ENCODE measurements at regions not wholly inside any gene's neighbourhood (a gene's known extent, or its start where the extent isn't known, plus 50 kb on each side); places are given as distances from the start of the nearest gene placed in this dataset.

GRCh38 chr9:108168236-108168850 lies 678.8 kb upstream of the KLF4 start:
- no peak for DNase-seq

GRCh38 chr9:108167136-108167900 lies 677.7 kb upstream of the KLF4 start:
- DNase-seq: peak; percentile 22

- DNase-seq: peak; percentile 87
Measured at GRCh38 chr9:108166519-108166918, 677.0 kb upstream of the KLF4 start.

DNA sequence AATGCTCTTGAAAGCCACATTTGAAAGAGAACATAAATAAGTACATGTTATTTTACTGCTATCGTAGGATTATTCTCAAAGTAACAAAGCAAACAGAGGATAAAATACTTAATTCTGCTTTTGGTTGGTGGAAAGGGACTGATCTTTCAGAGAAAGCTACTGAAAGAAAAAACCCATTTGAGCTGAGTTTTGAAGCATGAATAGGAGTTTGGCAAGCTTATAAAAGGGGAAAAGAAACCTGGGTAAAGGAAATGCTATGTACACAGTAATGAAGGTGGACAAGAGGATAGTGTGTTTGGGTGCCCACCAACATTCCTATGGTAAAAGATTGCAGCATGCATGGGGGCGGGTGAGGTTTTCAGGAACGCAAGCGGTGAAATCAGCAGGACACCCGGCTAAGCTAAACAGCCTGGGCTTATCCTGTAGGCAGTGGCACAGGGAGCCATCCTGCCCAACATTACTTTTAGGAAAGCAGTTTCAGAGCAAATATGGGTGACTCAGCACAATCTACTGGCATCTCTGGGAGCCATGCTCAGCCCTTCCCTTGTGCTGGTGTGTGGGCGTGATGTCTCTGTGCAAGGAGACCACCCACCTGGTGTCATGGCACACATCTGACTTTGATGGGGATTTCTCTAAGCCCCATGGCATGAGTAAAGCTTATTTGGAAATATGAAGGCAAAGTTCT lies 673.9 kb upstream of the KLF4 start:
- peak; percentile 26 for DNase-seq

DNA sequence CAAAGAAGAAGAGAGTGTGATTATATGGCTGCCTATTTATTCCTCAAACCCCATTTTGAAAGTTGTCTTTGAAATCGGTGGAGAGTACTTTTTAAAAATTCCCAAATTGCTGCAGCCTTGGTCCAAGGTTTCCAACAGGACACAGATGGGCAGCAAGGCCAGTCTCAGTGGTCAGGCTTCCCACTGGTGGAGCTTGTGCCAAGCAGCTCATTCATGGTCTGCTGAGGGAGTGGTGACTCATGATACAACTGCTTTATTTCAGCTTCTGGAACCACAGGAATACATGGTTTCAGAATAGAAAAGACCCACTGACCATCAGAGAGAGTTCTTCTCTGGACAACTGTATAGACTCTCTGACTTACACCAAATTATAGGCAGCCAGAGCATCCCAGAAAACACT lies 673.1 kb upstream of the KLF4 start:
- peak; percentile 23 for DNase-seq

DNA sequence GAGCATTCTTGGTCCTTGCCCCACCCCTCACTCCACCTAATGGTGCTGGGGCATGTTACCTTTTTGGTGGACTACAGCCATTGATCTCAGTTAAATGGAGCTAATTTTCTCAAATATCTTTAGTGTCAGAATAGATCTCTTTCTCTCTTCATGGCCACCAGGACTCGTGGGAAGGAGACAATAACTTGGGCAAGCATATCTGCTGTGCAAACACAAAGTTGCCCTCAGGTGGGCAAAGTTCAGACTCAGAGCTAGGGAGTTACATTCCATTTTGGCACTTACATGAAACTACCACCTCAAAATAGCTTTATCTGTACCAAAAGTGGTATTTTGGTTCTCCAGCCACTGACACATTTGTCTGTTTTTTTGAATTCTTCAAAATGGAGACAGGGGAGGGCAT lies 671.9 kb upstream of the KLF4 start:
- DNase-seq: no peak

- DNase-seq: no peak
Measured at GRCh38 chr9:108160706-108161355, 671.3 kb upstream of the KLF4 start.

DNA sequence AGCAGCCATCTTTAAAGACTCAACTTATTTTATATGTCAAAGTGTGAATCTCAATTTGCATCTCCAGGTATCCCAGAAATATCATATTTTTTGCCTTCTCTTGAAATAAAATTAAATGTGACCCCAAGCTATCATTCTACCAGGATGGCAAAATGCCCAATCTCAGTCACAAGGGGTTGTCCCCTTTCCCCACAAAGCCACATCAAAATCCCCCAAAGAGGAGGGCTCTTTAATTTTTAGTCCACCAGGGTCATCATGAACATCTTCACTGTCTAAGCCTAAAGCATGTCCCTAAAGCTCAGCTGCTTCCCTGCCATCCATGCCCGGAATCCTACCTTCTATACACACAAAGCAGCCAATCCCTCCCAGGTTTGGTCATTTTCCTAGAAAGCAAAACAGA lies 670.5 kb upstream of the KLF4 start:
- no peak for DNase-seq

- DNase-seq: no peak
Measured at GRCh38 chr9:108158236-108158995, 668.8 kb upstream of the KLF4 start.

DNA sequence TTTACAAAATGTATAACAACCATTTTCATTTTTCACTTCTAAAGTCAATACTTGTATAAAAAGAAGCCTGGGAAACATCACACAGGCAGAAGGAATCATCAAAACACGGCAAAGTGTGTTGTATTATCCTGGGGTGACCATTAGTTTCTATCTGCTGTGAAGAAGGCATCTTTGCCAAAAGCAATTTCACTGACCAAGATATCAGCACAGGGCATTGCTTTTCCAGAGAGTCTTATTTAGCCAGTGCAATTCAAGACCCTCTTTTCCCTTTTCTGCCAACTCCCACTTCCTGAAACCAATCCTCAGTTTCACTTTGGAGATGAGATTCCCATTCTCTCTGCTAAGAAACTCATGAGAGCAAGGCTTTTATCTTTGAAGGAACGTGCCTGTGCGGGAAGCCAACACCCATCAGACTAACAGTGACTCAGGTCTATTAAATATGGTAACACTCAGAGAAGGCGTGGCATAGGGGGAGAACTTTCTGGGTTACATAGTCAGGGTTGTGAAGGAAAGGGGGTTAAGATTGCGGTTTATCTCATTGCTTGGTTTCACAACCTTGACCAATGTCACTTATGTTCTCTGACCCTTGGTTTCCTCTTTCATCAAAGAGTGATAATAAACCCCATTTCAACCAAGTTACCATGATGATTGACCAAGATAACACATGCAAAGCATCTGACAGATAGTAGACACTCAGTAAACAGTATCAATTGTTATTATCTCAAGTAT lies 666.9 kb upstream of the KLF4 start:
- no peak for DNase-seq

GRCh38 chr9:108153416-108153815 lies 663.8 kb upstream of the KLF4 start:
- no peak for DNase-seq

GRCh38 chr9:108150736-108151586 lies 661.4 kb upstream of the KLF4 start:
- DNase-seq: peak; percentile 34

DNA sequence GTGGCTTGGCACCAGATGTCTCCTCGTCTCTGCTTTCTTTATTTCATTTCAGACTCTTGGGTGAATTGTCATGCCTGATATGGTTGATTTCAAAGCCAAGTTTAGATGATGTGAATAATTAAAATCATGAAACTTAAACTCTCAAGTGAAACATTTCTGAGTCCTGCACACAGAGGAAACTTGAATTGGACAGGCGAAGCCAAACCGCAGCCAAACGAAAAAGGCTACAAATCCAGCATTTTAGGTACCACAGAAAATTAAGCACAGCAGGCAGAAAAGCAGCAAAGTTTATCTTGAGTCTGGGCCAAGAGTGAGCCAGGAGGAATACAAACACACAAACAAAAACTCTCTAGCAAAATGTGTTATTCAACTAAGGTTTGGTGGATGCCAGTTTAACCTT lies 659.8 kb upstream of the KLF4 start:
- DNase-seq: no peak

- no peak for DNase-seq
Measured at GRCh38 chr9:108142504-108143201, 653.1 kb upstream of the KLF4 start.

DNA sequence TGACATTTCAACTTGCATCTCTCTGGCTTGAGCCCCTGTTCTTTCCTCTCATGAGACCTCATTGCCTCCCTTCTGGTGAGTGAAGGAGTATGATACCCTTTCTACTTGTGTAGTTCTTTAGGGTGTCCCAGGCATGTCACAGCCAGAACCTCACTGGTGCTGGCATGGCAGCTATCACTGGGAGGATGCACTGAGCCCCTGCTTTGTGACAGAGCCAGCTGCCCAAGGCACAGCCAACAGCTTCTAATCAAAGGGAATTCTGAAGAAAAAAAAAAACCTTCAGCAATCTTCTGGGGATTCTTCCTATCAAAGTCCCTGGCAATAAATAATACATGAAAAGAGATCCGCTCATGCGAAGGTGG lies 652.6 kb upstream of the KLF4 start:
- no peak for DNase-seq

DNA sequence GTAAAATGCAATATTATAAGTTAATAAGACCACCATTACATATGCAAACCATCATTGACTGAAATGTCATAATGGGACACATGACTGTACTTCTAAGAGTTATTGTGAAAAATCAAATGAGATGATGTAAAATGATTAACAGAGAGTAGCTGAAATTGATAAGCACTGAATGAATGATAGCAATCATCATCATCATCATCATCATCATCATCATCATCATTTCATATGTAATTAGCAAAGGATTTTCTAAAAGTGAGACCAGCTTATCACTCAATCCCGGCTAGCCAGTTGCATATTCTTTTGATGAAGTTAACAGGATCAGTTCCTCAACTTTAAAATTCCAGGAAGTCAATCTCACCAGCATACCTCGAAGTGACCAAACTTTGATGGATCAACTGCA lies 650.3 kb upstream of the KLF4 start:
- DNase-seq: no peak

DNA sequence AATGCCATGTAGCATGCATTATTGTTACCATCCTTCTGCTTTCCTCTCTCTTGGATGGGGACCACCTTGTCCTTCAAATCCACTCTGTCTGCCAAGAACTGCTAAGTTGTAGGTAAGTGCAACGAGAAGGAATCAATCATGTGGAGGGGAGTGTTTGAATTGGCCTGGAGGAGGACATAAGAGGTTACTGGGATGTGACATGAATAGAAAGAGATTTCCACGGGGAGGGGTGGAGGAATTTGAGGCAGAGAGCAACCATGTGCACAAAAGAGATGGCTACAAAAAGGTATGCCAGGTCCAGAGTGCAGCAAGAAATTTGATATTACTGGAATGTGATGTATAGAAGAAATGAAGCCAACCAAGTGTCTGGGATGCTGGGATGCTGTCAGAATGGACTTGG lies 648.9 kb upstream of the KLF4 start:
- DNase-seq: no peak

DNA sequence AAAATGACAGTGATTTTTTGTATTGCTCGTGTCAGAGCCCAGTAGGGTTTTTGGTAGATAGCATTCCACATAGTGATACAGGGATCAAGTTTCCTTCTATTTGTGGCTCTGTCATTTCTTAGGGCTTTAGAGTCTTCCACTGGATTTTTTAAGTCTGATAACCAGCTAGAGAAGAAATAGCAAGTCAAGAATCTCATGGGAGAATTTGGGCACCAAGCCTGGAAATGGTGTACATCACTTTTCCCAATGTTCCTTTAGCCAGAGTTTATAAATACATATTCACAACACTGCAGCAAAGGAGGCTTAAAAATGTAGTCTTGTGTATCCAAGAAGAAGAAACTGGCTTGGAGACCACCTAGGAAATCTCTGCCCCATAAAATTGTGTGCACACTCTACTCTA lies 647.1 kb upstream of the KLF4 start:
- DNase-seq: no peak

- peak; percentile 7 for DNase-seq
Measured at GRCh38 chr9:108134486-108135128, 645.0 kb upstream of the KLF4 start.

- DNase-seq: no peak
Measured at GRCh38 chr9:108133680-108134079, 644.1 kb upstream of the KLF4 start.

Measured in DMS53 (cell line).